GM18508 (cell line): ENCODE measurements at regions not wholly inside any gene's neighbourhood (a gene's known extent, or its start where the extent isn't known, plus 50 kb on each side); places are given as distances from the start of the nearest gene placed in this dataset.
"Not testable (repeated sequence)": the region's sequence is repeated elsewhere in the genome, so short reads cannot be mapped to it uniquely, and the experiment has no call there.

Experiments
- ATAC-seq: cut with Tn5 transposase; IDR thresholded peaks from one replicate; pipeline ENCODE4 v1.9.1; 2021; ENCODE audit warnings: moderate number of reproducible peaks; ENCODE audit not compliant: insufficient read depth, unreplicated experiment

GRCh38 chr4:187666697-187667494 is 328.7 kb upstream of the ZFP42 start:
- no peak for ATAC-seq

GRCh38 chr4:187668526-187669082 is 327.0 kb upstream of the ZFP42 start:
- ATAC-seq, result no peak

- ATAC-seq, result not testable (repeated sequence)
Measured at GRCh38 chr4:187671521-187671920, 324.1 kb upstream of the ZFP42 start.

GRCh38 chr4:187671958-187672357 is 323.6 kb upstream of the ZFP42 start:
- ATAC-seq, result not testable (repeated sequence)

GRCh38 chr4:187672526-187672925 is 323.0 kb upstream of the ZFP42 start:
- not testable (repeated sequence) for ATAC-seq

GRCh38 chr4:187679450-187679849 is 316.1 kb upstream of the ZFP42 start:
- ATAC-seq, result no peak

GRCh38 chr4:187685247-187685646 is 310.3 kb upstream of the ZFP42 start:
- no peak for ATAC-seq

- ATAC-seq, result no peak
Measured at GRCh38 chr4:187687697-187688096, 307.9 kb upstream of the ZFP42 start.

- no peak for ATAC-seq
Measured at GRCh38 chr4:187692626-187693025, 302.9 kb upstream of the ZFP42 start.

GRCh38 chr4:187695531-187695930 is 300.0 kb upstream of the ZFP42 start:
- ATAC-seq, result not testable (repeated sequence)

GRCh38 chr4:187711586-187711985 is 284.0 kb upstream of the ZFP42 start:
- no peak for ATAC-seq

GRCh38 chr4:187714957-187715356 is 280.6 kb upstream of the ZFP42 start:
- ATAC-seq, result no peak

GRCh38 chr4:187715466-187715865 is 280.1 kb upstream of the ZFP42 start:
- ATAC-seq, result no peak

GRCh38 chr4:187724456-187724855 is 271.1 kb upstream of the ZFP42 start:
- no peak for ATAC-seq

GRCh38 chr4:187726485-187726884 is 269.1 kb upstream of the ZFP42 start:
- ATAC-seq, result no peak

- no peak for ATAC-seq
Measured at GRCh38 chr4:187732524-187732923, 263.0 kb upstream of the ZFP42 start.

GRCh38 chr4:187739771-187740170 is 255.8 kb upstream of the ZFP42 start:
- no peak for ATAC-seq

GRCh38 chr4:187744911-187745310 is 250.7 kb upstream of the ZFP42 start:
- ATAC-seq, result no peak

- not testable (repeated sequence) for ATAC-seq
Measured at GRCh38 chr4:187750652-187751051, 244.9 kb upstream of the ZFP42 start.

- ATAC-seq, result no peak
Measured at GRCh38 chr4:187767158-187767557, 228.4 kb upstream of the ZFP42 start.

GRCh38 chr4:187767687-187768086 is 227.9 kb upstream of the ZFP42 start:
- no peak for ATAC-seq

GRCh38 chr4:187770345-187770744 is 225.2 kb upstream of the ZFP42 start:
- no peak for ATAC-seq
